HG03521 (cell line): ENCODE measurements at regions not wholly inside any gene's neighbourhood (a gene's known extent, or its start where the extent isn't known, plus 50 kb on each side); places are given as distances from the start of the nearest gene placed in this dataset.
"Not testable (repeated sequence)": the region's sequence is repeated elsewhere in the genome, so short reads cannot be mapped to it uniquely, and the experiment has no call there.

Experiments
- ATAC-seq: cut with Tn5 transposase; IDR thresholded peaks from one replicate; pipeline ENCODE4 v1.9.1; 2021; ENCODE audit warnings: mild to moderate bottlenecking, moderate library complexity; ENCODE audit not compliant: unreplicated experiment

DNA sequence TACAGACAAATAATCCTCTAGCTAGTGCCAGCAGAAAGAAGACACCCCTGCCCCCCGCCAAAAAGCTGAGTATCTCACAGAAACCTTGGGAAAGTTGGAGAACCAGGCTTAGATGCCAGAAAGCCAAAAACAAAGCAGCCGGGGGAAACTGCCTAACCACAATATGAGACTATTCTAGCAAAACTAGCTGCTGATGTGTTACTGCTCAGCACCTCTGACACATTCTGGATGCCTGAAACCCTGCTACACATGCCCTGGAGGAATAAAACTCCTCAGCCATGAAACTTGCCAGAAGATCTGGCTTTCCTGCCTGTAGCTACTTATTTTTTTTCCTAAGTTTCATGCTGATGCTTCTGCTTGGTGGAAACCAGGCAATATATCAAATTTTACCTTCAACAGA lies 122.7 kb upstream of the GCFC2 start:
- no peak for ATAC-seq

DNA sequence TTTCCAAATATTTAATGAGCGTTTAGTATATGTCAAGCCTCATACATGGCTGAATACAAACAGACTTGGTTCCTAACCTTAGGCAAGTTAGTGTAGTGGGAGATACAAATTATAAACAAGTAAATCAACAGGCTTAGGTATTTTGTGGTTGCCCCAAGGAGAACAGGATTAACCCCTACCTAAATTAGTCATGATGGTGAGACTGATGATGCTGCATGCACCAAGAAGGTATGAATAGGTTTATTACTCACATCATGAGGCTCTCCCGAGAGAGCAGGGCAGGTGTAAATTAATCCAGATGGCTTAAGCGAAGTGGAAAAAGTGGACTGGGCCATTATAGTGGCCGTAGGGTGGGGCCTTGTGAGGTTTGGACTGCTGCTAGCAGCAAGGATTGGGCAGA lies 118.1 kb upstream of the GCFC2 start:
- no peak for ATAC-seq

GRCh38 chr2:75823515-75823914 lies 112.8 kb upstream of the GCFC2 start:
- not testable (repeated sequence) for ATAC-seq

DNA sequence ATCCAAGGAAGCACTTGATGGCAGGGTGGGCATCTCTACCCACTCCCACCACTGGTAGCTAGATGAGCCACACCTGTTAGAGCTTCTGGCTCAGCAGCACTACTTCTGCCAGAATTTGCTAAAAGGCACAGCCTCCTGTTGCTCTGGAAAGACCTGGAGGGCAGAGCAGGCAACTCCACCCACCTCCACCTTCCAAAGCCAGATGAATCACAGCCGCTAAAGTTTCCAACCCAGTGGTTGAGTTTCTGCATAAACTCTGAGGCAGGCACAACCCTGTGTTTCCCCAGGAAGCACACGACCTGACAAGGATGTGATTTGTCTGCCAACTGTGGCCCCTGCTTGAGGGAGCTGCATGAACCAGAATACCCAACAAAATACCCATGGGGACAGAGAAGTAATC lies 111.6 kb upstream of the GCFC2 start:
- ATAC-seq, result no peak

DNA sequence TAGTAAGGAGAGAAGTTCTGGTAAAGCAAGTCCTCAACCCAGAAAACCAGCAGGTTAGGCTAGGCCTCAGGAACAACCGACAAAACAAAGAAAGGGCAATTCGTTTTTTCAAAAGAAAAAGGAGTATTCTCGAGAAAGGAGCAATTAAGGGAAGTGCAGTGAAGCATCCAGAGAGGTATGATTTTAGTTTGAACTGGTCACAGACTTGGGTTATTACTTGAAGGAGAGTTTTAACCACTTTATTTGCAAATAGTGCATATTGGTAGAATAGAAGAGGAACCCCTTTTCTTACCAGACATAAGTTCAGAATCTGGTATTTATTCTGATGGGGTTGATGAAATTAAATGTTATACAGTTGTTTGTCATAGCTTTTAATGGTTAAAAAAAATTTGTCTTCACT lies 110.0 kb upstream of the GCFC2 start:
- no peak for ATAC-seq

DNA sequence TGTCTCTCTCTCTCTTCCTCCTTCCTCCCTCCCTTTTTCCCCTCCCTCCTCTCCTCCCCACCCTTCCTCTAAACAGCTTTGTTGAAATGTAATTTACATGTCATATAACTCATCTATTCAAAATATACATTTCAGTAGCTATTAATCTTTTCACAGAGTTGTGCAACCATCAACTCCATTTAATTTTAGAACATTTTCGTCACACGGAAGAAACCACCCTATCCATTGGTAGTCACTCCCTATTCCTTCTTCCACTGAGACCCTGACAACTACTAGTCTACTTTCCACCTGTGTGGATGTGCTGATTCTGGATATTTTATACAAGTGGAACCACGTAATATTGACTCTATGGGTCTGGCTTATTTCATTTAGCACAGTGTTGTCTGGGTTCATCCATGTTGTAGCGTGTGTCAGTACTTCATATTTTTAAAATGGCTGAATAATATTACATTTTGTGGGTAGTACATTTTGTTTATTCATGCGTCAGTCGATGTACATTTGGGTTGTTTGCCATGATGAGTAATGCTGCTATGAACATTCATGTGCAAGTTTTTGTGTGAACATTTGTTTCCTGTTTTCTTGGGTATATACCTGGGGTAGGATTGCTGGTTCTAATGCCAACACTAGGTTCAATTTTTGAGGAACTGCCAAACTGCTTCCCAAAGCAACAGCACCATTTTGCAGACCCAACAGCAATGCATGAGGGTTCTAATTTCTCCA lies 100.1 kb upstream of the GCFC2 start:
- no peak for ATAC-seq

- ATAC-seq, result no peak
Observed at GRCh38 chr2:75808793-75809535, 98.2 kb upstream of the GCFC2 start.

- ATAC-seq, result no peak
Observed at GRCh38 chr2:75807992-75808391, 97.3 kb upstream of the GCFC2 start.

GRCh38 chr2:75801234-75801982 lies 90.7 kb upstream of the GCFC2 start:
- ATAC-seq, result no peak

DNA sequence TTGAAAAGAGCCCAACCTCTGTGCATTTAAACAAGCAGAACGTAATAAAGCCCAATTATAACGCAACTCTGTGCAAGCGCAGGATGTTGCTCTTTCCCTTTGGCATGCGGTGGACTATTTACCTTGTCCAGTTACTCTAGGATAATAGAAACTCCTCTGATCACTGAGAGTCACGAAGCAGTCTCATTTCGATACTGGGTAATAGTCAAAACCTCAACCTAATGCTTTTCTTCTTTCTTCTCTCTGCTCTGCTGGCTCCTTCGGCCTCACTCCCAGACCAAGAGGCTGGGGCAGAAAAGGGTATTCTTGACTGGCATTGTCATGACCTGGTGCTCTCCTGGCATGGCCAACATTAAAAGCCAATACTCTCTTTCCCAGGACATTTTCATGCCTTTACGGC lies 89.7 kb upstream of the GCFC2 start:
- peak; percentile 77 for ATAC-seq

DNA sequence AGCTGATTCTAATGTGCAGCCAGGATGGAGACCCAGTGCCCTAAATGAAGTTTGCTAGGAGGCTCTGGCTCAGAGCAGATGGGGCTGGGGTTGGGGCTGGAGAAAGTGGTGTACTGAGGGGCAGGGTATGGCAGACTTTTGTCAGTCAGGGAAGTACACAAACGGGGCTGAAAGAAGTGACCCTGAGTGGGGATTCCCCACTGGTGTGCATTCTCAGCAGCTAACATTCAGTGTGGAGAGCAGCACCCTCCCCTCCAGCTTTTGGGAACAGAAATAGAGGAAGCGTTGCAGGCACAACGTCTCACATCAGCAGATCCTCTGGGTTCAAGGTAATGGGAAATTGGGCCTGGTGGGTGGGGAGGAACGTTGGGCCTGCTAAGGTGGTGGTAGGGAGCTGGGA lies 89.1 kb upstream of the GCFC2 start:
- ATAC-seq, result no peak

GRCh38 chr2:75798569-75798968 lies 87.9 kb upstream of the GCFC2 start:
- no peak for ATAC-seq

- ATAC-seq, result no peak
Observed at GRCh38 chr2:75792996-75793395, 82.3 kb upstream of the GCFC2 start.

DNA sequence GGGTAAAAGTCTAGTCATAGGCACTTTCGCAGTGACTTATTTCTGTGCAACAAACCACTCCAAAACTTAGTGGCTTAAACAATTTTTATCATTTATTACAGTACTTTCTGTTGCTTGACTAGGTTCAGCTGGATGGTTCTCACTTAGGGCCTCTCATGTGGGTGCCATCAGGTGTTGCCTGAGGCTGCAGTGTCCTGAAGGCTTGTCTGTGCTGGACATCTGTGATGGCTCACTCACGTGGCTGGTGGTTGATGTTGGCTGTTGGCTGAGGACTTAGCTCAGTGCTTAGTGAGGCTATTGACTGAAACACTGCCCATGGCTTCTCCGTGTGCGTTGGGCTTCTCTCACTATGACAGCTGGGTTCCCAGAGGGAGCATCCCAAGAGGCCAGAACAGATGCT lies 81.4 kb upstream of the GCFC2 start:
- ATAC-seq, result no peak

GRCh38 chr2:75790814-75791467 lies 80.2 kb upstream of the GCFC2 start:
- ATAC-seq, result no peak

- no peak for ATAC-seq
Observed at GRCh38 chr2:75790121-75790813, 79.6 kb upstream of the GCFC2 start.

- no peak for ATAC-seq
Observed at GRCh38 chr2:75788902-75789301, 78.2 kb upstream of the GCFC2 start.

- no peak for ATAC-seq
Observed at GRCh38 chr2:75788154-75788553, 77.4 kb upstream of the GCFC2 start.

DNA sequence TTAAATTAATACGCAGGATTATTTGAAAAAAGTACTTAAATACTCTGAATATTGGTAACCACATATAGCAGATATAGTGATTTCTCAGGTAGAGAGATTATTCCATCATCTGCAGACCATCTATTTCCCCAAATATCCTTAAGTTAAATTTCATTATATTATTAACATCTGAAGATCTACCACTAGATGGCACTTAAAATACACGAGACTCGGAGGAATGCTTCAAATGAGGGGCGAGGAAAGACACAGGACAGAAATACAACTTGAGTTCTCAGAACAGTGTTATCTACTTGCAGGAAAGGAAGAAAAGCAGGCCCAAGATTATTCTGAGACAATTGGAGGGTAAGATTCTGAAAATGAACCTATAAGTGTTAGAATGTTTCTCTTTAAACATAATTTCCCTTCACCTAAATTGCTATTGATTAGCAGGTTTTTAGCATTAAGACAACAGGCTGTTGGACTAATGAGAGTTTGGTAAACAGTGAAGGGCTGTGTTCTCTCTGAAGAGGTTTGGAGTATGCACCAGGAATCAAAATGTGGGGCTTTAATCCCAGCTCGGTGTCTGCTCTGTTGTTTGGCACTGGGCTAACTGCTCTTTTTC lies 76.9 kb upstream of the GCFC2 start:
- ATAC-seq, result peak; percentile 40

GRCh38 chr2:75775311-75775823 lies 64.7 kb upstream of the GCFC2 start:
- no peak for ATAC-seq
